ENCODE measurements at regions not wholly inside any gene's neighbourhood (a gene's known extent, or its start where the extent isn't known, plus 50 kb on each side); places are given as distances from the start of the nearest gene placed in this dataset.

GRCh38 chr4:106869551-106869950, 166.6 kb downstream of the DKK2 start:
- no peak for TF ChIP-seq CTCF (IDR thresholded peaks at IDR 0.05; ENCODE audit: insufficient read depth, low read depth, low read length)
- no peak for TF ChIP-seq EZH2 (IDR thresholded peaks at IDR 0.05; ENCODE audit: insufficient read depth, low read length)

All from astrocyte (in vitro differentiated cells and primary cell).